NCI-H345 treated with DMSO at 0.1 percent for 48 hours (cell line): ENCODE measurements at regions not wholly inside any gene's neighbourhood (a gene's known extent, or its start where the extent isn't known, plus 50 kb on each side); places are given as distances from the start of the nearest gene placed in this dataset.
"Not testable (repeated sequence)": the region's sequence is repeated elsewhere in the genome, so short reads cannot be mapped to it uniquely, and the experiment has no call there.

Source experiments
- DNase-seq: peaks from one replicate; lab custom pipeline; 2025; ENCODE audit not compliant: unreplicated experiment; lab: John Stamatoyannopoulos, UW

DNA sequence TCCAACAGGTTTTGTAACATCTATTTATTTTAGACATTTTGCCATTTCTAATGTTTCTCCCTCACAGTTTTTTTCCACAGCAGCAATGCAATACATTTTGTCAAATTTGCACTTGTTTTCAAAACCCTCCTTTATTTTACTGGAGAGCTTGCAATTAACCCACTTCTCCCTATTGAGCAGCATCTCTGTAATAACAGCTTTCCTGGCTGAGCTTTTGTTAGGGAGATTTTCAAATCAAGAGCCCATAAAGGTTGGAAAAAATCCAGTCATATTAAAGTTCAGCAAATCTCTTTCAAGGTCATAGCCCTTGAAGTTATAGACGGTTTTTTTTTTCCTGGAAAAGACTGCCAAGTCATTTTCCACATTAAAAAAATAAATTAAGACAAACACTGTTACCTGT lies 450.6 kb upstream of the TENM3 start:
- DNase-seq, result no peak

DNA sequence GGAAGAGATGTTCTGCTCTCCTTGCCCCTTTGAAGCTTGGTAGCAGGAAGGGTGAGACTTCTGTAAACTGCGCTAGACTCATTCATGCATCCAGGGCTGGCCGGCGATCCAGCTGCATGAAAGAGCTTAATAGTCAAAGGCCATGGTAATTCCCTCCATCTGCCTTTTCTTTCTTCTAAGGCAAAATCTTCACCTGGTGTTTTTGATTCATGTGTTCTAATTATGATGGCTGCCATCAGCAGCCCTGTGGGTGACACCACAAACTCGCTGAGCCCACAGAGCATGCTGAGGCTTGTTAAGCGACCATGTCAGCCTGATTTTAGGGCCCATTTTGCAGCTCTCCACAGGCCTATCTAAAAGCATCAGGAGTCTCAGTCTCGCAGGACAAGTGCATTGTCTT lies 450.1 kb upstream of the TENM3 start:
- DNase-seq, result no peak

DNA sequence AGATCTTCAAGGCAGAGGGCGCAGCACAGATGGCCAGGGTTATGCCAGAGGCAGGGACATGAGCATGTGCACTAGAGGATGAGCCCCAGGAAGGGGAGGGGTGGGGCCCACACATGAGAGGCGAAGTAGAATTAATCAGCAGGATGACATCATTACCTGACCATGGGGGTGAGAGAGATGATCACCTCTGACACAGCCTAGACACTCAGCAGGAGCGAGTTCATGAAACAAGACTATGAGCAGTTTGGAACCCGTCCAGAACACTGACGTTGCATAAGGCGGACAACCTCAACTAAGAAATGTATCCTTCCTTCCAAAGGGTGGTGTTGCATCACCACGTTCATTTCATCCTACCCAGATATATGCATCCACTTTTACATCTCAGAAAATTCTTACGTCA lies 446.7 kb upstream of the TENM3 start:
- DNase-seq, result no peak

DNA sequence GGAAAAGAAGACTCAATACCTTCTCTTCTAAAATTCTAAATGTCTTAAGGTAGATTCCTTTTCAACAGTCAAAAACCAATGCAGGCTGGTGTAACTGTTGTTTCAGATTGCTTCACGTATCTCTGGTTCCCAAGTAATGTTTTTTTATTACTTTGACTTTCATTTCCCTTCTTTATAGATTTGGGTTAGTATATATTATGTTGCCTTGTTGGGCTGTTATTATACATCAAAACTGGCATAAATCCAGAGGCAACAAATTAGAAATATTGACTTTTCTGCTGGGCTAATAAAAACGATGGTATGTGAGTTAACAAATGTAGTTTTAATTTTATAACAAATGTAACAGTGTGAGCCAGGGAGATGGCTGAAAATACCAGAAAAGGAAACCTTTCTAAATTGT lies 444.7 kb upstream of the TENM3 start:
- DNase-seq, result no peak

DNA sequence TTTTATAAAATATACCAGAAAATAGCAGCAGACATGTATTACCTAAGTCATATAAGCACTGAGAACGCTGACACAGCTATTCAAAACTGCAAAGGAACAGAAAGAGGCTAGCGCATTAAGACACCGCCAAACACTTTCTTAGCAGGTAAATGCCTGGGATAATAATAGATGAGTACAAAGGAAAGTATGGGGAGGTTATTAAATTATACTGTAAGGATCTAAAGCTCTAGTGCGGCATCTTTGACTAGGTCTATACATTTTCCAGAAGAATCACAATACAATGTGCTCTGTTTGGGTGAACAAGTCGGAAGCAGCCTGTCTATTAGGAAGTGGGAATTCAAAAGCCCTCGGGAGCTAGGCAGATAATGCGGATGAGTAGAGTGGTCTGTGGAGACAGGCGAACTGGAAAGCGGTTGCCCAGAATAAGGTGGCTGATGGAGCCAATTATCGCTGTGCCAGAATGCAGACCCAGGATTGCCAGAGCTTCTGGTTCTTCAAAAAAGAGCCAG lies 443.6 kb upstream of the TENM3 start:
- no peak for DNase-seq

DNA sequence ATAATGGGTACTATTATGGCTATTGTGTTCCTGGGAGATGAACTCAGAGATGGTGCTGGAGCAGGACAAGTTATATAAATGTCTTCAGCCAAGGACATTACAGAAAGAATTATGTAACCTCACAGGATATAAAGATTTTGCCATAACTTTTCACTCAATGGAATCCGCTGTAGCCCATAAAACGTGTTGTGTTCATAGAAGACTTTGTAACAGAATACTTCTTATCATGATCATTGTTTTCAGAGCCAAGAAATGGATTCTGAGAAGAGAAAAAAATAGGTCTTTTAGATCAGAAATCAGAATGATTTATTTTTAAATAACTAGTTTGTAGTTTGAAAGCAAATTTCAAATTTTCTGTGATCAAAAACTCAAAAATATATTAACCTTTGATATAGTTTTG lies 441.0 kb upstream of the TENM3 start:
- DNase-seq, result no peak

DNA sequence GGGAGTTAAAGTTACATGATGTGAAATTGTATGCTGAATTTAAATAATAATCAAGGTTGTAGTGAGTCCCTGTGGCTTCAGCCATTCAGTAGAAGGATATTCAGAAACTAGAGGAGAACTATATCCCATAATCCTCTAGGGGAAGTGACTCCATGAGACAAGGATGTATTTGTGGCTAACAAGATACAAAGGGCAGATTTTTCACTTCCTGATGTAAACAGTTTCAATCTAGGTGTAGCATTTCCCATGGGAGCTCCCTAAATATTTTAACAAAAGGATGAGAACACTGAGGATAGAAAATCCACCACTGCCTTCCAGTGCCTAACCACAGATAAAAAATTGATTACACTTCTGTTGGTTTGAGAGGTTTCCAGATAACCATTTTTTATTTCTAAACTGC lies 435.4 kb upstream of the TENM3 start:
- DNase-seq, result no peak

DNA sequence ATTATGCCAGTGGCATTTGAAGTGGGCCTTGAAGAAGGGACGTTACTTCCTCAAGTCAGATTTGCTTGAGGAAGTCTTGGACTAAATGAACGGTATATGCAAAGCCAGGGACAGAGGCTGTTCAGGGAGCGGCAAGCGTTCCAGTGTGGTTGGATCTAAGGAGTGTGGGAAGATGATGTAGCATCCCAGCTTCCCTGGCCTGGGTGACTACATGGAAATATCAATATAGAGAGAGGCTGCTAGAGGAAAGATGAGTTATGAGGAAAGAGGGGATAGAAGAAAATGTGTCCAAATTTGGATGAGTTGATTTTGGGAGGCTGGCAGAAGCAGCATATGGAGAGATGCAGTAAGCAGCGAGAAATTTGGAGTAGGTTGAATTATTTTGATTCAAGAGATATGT lies 432.5 kb upstream of the TENM3 start:
- DNase-seq, result no peak

DNA sequence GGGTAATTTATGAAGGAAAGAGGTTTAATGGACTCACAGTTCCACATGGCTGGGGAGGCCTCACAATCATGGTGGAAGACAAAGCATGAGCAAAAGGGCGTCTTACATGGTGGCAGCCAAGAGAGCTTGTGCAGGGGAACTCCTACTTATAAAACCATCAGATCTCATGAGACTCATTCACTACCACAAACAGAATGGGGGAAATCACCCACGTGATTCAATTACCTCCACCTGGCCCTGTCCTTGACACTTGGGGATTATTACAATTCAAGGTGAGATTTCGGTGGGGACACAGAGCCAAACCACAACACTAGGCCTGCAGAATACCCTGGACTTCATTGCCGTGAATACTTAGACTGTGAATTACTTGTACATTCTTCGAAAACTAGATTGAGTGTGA lies 431.7 kb upstream of the TENM3 start:
- not testable (repeated sequence) for DNase-seq

DNA sequence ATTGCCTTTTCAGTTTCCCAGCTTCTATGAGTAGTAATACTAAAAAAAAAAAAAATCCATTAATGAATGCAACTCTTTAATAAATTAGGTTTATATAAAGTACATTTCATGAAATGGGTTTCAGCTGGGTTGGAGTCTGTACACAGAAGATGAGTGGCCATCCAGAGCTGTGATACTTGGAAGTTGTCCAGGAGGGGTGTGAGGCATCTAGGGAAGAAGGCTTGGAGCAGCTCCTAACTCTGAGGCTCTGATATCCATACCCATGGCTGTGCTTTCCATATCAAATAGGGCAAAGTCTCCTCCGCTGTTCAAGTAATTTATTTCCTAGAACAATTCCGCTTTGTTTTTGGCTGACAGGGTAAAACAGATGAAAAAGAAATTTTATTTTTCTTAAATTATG lies 423.3 kb upstream of the TENM3 start:
- DNase-seq, result no peak

DNA sequence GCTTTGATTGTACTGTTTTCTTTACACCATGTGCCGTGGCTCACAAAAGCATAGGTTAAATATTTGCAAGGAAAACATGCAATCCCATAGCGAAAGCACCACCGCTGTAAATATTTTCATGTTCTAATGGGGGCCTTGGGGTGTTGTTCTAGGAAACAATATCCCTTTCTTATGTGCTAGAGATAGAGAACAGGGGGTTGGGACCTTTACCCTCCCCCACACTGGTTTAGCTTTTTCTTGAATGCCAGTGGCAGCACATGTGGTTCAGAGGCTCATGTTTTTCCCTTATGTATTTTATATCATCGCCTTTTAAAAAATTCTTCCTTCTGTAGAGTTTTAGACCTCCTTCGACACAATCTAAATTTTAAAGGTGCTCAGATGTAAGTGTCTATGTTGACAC lies 422.6 kb upstream of the TENM3 start:
- DNase-seq, result no peak

DNA sequence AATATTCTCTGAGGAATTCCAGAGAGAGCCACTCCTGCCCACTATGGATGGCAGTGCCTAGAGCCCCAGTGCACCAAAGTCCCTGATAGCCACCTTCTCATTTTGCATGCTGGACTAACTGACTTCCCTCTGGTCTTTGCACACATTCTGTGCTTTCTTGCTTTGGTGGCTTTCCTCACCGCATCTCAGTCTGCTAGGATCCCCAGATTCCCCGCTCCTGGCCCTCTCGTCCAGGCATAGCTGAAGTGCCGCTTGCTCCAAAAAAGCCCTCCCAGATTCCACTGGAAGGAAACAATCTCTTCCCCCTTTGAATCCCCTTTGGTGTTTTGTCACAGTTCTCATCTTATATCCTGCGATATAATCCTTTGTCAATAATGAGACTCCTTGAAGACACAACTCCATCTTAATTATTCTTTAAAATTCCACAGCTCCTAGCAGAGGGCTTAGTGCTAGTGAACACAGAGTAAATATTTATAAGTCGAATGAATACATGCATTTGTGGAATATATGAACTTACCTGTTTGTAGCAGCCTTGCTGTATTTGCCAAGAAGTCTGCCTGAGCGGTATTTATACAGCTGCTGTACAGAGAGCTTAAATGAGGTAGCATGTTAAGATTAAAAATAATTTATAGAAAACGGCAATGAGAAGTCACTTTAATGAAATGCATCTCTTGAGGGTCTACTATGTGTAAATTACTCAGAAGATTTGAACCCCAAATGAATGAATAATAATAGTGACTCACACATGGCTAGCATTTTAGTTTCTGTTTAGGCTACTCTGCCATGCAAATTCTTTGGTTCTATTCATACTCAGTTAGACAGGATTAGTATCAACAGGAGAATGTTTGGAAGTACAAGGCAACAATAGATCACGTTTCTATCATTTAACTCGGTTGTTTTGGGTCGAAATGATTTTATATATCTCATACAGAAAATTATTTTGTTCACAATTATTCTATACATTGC lies 421.9 kb upstream of the TENM3 start:
- no peak for DNase-seq

DNA sequence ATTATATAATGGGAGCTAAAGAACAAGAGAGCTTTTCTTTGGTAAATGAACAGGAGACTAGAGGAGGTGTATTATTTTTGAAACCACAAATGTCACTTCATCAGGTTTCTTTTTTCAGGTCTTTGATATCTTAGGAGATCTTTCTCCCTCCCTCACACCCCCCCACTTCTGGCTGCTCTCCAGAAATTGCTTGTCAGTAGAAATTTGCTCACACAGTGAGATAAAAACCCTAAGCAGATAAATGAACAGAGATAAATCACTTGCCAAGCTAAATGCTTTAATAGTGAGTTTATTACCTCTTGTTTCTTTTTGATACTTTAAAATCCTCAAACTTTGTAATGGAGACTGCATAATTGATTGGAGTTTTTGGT lies 421.2 kb upstream of the TENM3 start:
- DNase-seq, result no peak

DNA sequence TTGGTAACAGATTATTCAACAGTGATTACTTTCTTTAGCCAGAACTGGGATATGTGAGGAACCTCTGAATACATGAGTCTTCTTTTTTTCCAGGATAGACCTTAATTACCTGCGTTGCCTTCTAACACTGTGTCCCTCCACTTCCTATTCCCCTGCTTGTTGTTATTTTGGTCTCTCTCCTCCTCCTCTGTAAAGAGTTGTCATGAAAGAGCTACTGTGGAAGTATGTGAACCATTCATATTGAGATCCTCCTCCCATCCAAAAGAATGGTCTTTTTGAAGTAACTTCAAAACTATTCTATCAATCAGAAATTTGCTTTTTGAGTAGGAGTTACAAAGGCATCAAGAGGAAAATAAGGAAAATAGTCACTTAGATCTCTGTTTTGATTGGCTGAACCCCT lies 420.0 kb upstream of the TENM3 start:
- no peak for DNase-seq

DNA sequence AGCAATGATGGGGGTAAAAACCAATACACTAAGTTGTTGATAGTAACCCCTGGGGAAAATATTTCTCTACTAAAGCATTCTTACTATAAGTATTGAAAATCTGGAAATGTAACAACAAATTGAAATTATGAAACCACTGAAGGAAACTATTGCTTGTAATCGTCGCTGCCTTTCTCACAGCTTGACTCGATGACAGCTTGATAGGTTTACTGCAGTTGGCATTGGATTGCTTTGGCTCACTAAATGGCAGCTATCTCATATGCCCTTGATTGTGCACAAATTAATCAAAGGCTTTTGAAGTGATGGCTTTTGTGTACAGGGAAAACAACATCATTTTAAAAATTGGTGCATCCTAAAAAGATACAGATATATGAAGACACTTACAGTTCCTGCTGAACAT lies 419.6 kb upstream of the TENM3 start:
- DNase-seq, result no peak

DNA sequence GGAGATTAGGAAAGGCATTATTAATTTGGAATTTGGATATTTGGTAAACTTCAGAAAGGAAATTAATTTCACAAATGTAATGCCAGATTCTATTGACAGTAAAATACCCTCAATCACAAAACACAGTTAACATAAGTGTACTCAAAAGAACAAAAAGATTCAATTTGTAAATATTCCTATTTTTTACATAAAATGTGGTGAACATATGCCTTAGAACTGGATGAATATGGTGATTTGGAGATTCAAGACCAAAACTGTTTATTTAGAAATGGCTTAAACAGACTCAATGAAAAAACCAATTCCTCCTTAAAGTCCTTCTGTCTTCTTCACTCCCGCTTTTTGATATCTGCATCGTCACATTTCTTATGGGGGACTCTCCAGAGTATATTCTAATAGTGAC lies 417.6 kb upstream of the TENM3 start:
- DNase-seq, result no peak

DNA sequence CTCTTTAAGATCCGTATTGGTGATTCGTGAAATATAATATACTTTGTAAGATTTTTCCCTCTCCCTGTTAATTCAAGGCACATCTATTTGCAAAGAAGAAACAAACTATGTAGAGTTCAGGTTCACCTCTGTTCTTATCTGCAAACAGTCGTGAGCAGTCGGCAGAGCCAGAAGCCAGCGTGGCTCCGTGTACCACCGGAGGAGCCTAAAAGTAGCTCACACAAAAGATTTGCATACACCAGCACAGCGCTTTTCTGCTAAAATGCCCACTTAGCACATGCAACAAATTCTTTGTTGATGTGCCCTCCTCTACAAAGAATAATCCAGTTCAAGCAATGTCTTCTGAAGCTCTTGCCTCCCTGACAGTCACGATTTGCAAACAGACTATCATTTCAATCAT lies 416.0 kb upstream of the TENM3 start:
- no peak for DNase-seq

DNA sequence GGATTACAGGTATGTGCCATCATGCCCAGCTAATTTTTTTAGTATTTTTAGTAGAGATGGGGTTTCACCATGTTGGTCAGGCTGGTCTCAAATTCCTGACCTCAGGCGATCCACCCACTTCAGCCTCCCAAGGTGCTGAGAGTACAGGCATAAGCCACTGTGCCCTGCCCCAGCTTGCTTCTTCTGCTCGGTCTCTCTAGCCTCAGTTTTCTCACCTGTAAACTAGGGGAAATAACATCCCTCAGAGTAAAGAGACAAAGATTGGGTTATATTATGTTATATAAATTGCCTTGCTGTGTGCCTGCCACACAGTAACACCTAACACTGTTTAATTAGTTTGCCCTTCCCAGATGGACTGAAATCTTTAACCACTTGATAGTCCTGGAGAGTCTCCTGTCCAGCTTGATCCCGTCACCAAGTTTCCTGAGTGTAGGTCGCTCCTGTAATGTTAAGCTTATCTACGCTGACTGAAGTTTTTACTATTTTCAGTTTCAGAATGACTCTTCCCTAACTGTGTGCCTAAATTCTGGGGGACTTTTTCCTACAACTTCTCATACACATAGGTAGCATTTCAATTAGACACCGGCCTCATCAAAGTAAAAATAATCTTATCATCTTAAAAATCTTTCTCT lies 412.7 kb upstream of the TENM3 start:
- no peak for DNase-seq

DNA sequence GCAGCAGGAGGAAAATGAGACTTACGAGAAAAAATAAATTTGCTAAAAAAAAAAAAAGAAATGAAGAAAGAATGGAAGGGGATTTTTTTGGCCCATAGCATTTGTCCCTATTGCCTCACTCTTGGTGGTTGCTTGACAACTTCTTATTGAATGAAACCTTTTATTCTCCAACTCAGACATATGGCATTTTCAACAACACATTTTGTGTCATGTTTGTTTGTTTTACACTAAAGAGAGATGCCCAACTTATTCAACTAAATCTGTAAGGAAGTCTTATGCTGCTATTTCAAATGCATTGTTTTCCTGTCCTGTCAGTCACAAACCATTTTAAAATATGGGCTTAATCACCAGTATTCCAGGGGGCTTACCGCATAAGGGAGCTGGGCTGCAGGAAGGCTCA lies 409.1 kb upstream of the TENM3 start:
- DNase-seq, result no peak

DNA sequence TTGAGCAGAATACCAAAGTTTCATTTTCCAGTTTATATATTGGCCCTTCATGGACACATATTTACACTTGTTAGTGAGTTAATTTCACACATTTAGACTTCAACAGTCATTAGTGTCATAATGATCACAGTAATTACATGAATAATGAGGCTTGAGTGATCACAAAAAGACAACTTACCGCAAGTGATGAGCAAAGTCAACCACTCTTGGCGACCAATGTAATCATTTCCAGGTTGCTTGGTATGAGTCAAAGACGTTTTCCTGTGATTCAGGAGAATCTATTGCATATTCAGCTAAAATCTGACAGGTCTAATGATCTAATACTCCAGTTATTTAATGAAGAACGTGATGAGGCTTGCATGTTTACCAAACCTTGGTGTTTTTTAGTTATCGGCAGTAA lies 407.9 kb upstream of the TENM3 start:
- no peak for DNase-seq

DNA sequence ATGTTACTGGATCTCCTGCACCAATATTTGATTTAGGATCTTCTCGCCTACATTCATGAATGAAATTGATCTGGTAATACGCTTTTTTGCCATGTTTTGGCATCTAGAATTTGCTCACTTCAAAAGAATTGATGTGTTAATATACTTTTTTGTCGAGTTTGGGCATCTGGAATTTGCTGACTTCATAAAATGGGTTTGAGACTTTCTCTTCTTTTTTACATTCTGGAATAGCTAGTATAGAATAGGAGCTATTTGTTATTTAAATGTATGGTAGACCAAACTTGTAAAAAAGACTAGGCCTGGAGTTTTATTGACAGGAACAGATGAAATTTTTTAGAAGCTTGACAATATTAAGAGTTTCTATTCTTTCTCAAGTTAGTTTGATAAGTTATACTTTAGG lies 404.9 kb upstream of the TENM3 start:
- DNase-seq, result no peak

DNA sequence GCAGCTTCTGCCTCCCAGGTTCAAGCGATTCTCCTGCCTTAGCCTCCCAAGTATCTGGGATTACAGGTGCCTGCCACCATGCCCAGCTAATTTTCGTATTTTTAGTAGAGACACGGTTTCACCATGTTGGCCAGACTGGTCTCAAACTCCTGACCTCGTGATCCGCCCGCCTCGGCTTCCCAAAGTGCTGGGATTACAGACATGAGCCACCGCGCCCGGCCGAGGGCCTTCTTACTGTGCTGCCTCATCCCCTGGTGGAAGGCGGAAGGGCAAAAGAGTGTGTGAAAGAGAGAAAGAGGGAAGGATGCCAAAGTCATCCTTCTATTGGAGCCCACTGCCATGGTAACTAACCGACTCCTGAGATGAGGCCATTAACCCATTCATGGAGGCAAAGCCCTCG lies 399.4 kb upstream of the TENM3 start:
- not testable (repeated sequence) for DNase-seq

DNA sequence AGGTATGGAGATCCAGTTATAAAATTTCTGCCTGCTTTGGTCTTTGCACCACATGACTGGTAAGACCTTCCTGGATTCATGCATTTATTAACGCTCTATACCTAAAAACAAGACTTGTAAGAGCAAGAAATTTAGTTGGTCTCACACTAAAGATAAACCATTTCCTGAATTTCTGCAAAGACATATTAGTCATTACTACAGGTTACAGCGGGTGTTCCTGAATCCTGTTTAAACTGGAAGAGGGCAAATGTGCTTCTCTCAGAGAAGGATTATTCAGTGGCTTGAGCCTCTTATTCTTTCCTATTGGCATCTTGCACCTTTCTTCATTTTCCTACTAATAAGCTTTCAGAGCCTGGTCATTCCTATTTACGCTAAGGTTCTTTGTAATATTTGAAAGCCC lies 397.6 kb upstream of the TENM3 start:
- DNase-seq, result no peak
